K562 (cell line): ENCODE measurements at regions not wholly inside any gene's neighbourhood (a gene's known extent, or its start where the extent isn't known, plus 50 kb on each side); places are given as distances from the start of the nearest gene placed in this dataset.

ENCODE experiments used
- CBFB ChIP-seq: sonication (generic); formaldehyde crosslinking; IDR thresholded peaks from 2 replicates; pipeline ENCODE4 v1.4.0; 2020; ENCODE audit warnings: mild to moderate bottlenecking, missing genetic modification reagents
- CTCF ChIP-seq, 3 experiments: IDR thresholded peaks in 2 of 3; conservative IDR thresholded peaks in 1 of 3; 2 replicates each; pipeline ENCODE4 v1.5.1; 2011 to 2012; ENCODE audit warnings: low read length in 3 of 3, mild to moderate bottlenecking in 3 of 3, control low read depth in 2 of 3, improper control_type of control experiment in 1 of 3, inconsistent platforms in 1 of 3, low read depth in 1 of 3, mixed read lengths in 1 of 3, moderate library complexity in 1 of 3; ENCODE audit not compliant: insufficient read depth in 2 of 3
- E2F6 ChIP-seq, 2 experiments: IDR thresholded peaks; 2 replicates each; pipeline ENCODE4 v1.6.1; 2011; ENCODE audit warnings: borderline replicate concordance in 1 of 2, control low read depth in 1 of 2, low read depth in 1 of 2, low read length in 1 of 2, mild to moderate bottlenecking in 1 of 2, mixed read lengths in 1 of 2, moderate library complexity in 1 of 2; ENCODE audit not compliant: insufficient read depth in 1 of 2, insufficient read length in 1 of 2, poor library complexity in 1 of 2, severe bottlenecking in 1 of 2; ENCODE audit errors: extremely low read depth in 1 of 2
- MAX ChIP-seq: sonication (generic); formaldehyde crosslinking; IDR thresholded peaks from 2 replicates; pipeline ENCODE4 v1.9.0; 2022; ENCODE audit warnings: mild to moderate bottlenecking, missing genetic modification reagents
- NFRKB ChIP-seq: fragments of 450-650 bp; IDR thresholded peaks from 2 replicates; pipeline ENCODE4 v1.6.1; 2016; ENCODE audit warnings: low read depth
- POLR2A ChIP-seq: fragments of 450-650 bp; conservative IDR thresholded peaks from 2 replicates; pipeline ENCODE4 v1.6.1; 2016
- ZNF263 ChIP-seq: sonication (generic); formaldehyde crosslinking; IDR thresholded peaks from 2 replicates; pipeline ENCODE4 v1.8.0; 2022; ENCODE audit warnings: mild to moderate bottlenecking, missing genetic modification reagents, borderline replicate concordance
- ZNF79 ChIP-seq: fragments of 250-450 bp; sonication (Bioruptor Pico); IDR thresholded peaks from 2 replicates; pipeline ENCODE4 v1.4.0; 2020; ENCODE audit warnings: low read depth, mild to moderate bottlenecking, moderate library complexity

GRCh38 chr2:95719473-95720060, 127.8 kb downstream of the TRIM43 start:
- TF ChIP-seq CBFB = no peak
- no peak for TF ChIP-seq CTCF (IDR thresholded peaks at IDR 0.05 in 2 of 3, conservative IDR thresholded peaks at IDR 0.05 in 1 of 3; ENCODE audit: insufficient read depth in 2 of 3, low read depth in 1 of 3, low read length in 3 of 3)
- TF ChIP-seq ZNF79 (CRISPR knock-in tag) = no peak
- no peak for TF ChIP-seq E2F6 (IDR thresholded peaks at IDR 0.05; ENCODE audit: borderline replicate concordance in 1 of 2, extremely low read depth in 1 of 2, insufficient read depth in 1 of 2, insufficient read length in 1 of 2, low read depth in 1 of 2, low read length in 1 of 2, poor library complexity in 1 of 2, severe bottlenecking in 1 of 2)
- no peak for TF ChIP-seq MAX (CRISPR knock-in tag)
- TF ChIP-seq NFRKB = no peak
- TF ChIP-seq POLR2A = no peak
- no peak for TF ChIP-seq ZNF263 (CRISPR knock-in tag)
